B cell (primary cell): ENCODE measurements at regions not wholly inside any gene's neighbourhood (a gene's known extent, or its start where the extent isn't known, plus 50 kb on each side); places are given as distances from the start of the nearest gene placed in this dataset.

Source experiments
- EZH2 ChIP-seq: IDR thresholded peaks from 2 replicates; pipeline ENCODE4 v1.6.1; 2012; ENCODE audit warnings: borderline replicate concordance, low read depth, mild to moderate bottlenecking, moderate library complexity, low read length; ENCODE audit not compliant: insufficient read depth, poor library complexity, severe bottlenecking
- TF ChIP-seq, protein P1 (sequence below): fragments of 200-600 bp; IDR thresholded peaks from one replicate; pipeline ENCODE4 v1.8.0; 2022; ENCODE audit warnings: antibody characterized with exemption, mild to moderate bottlenecking

DNA sequence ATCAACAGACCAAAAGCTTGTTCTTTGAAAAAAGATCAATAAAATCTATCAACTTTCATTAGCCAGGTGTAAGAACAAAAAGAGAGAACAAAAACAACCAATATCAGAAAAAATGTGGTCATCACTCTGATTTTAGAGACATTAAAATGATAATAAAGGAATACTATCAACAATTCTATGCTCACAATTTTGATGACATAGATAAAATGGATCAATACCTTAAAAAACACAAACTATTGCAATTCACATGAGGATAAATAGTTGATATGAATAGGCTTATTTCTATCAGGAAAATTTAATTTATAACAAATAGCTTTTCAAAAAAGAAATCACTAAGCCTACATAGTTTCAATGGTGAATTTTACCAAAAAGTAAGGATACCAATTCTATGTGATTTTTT, 809.4 kb upstream of the EYS start:
- TF ChIP-seq, protein P1, sequence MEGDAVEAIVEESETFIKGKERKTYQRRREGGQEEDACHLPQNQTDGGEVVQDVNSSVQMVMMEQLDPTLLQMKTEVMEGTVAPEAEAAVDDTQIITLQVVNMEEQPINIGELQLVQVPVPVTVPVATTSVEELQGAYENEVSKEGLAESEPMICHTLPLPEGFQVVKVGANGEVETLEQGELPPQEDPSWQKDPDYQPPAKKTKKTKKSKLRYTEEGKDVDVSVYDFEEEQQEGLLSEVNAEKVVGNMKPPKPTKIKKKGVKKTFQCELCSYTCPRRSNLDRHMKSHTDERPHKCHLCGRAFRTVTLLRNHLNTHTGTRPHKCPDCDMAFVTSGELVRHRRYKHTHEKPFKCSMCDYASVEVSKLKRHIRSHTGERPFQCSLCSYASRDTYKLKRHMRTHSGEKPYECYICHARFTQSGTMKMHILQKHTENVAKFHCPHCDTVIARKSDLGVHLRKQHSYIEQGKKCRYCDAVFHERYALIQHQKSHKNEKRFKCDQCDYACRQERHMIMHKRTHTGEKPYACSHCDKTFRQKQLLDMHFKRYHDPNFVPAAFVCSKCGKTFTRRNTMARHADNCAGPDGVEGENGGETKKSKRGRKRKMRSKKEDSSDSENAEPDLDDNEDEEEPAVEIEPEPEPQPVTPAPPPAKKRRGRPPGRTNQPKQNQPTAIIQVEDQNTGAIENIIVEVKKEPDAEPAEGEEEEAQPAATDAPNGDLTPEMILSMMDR, result no peak
- no peak for TF ChIP-seq EZH2
